HCT116 (cell line): ENCODE measurements at regions not wholly inside any gene's neighbourhood (a gene's known extent, or its start where the extent isn't known, plus 50 kb on each side); places are given as distances from the start of the nearest gene placed in this dataset.

Source experiments
- CTCF ChIP-seq, 3 experiments: fragments of 200-600 bp in 1 of 3; sonication (generic) in 1 of 3; IDR thresholded peaks in 2 of 3; conservative IDR thresholded peaks in 1 of 3; 2 replicates each; pipeline ENCODE4 v1.5.1; 2012 to 2017; ENCODE audit warnings: low read depth in 2 of 3, low read length in 2 of 3, antibody characterized with exemption in 1 of 3, borderline replicate concordance in 1 of 3, control low read depth in 1 of 3, mild to moderate bottlenecking in 1 of 3, mixed read lengths in 1 of 3, mixed run types in 1 of 3, moderate library complexity in 1 of 3; ENCODE audit not compliant: insufficient read depth in 1 of 3
- EZH2 ChIP-seq: fragments of 200-600 bp; sonication (generic); IDR thresholded peaks from 2 replicates; pipeline ENCODE4 v1.6.1; 2017; ENCODE audit warnings: antibody characterized with exemption, mixed run types
- POLR2A ChIP-seq: IDR thresholded peaks from 2 replicates; pipeline ENCODE4 v1.7.0; 2011; ENCODE audit warnings: borderline replicate concordance; ENCODE audit not compliant: insufficient read depth, insufficient read length; ENCODE audit errors: extremely low read depth
- POLR2AphosphoS5 ChIP-seq: IDR thresholded peaks from 2 replicates; pipeline ENCODE4 v1.6.1; 2011; ENCODE audit warnings: mild to moderate bottlenecking, low read depth, low read length, moderate library complexity
- ZFX ChIP-seq: fragments of 450-650 bp; IDR thresholded peaks from 2 replicates; pipeline ENCODE4 v1.6.1; 2017
- ZNF274 ChIP-seq: fragments of 200-500 bp; sonication (Bioruptor generic); IDR thresholded peaks from 2 replicates; pipeline ENCODE4 v1.6.1; 2014; ENCODE audit warnings: mild to moderate bottlenecking, low read depth, low read length, inconsistent platforms

GRCh38 chr5:136754216-136754615, 388.9 kb upstream of the TRPC7 start:
- no peak for TF ChIP-seq ZFX
- TF ChIP-seq POLR2AphosphoS5, result no peak
- no peak for TF ChIP-seq EZH2
- no peak for TF ChIP-seq CTCF (IDR thresholded peaks at IDR 0.05 in 2 of 3, conservative IDR thresholded peaks at IDR 0.05 in 1 of 3; ENCODE audit: borderline replicate concordance in 1 of 3, insufficient read depth in 1 of 3, low read depth in 2 of 3, low read length in 2 of 3)
- no peak for TF ChIP-seq ZNF274
- no peak for TF ChIP-seq POLR2A
